ENCODE measurements at regions not wholly inside any gene's neighbourhood (a gene's known extent, or its start where the extent isn't known, plus 50 kb on each side); places are given as distances from the start of the nearest gene placed in this dataset.

- H3K9me3 ChIP-seq (ENCODE audit: low read depth), result no peaks in the 10 kb centered on the region
- no peaks in the 10 kb centered on the region for H3K27me3 ChIP-seq (replicated peaks; ENCODE audit: insufficient read depth)
- 89 to 94% methylated on average over 3 of the region's 3 CpGs for WGBS, 2 experiments (ENCODE audit: low coverage in 1 of 2, low lambda C conversion rate in 2 of 2, missing lambda C conversion rate in 2 of 2)
- H4K20me1 ChIP-seq (ENCODE audit: insufficient read depth), result no peaks in the 10 kb centered on the region
- no peak overlapping the region for H3K4me2 ChIP-seq (ENCODE audit: unreplicated experiment)
- peaks cover 9% of the 10 kb centered on the region; the same call in 1 of the 2 replicates for H3F3A ChIP-seq (ENCODE audit: insufficient read depth)
- TF ChIP-seq EZH2phosphoT487 (IDR thresholded peaks at IDR 0.05; ENCODE audit: insufficient read depth, low read depth), result no peak
- TF ChIP-seq EZH2 (IDR thresholded peaks at IDR 0.05; ENCODE audit: insufficient read depth, poor library complexity, severe bottlenecking), result no peak
- no peak overlapping the region for H3K9ac ChIP-seq
- no peaks in the 10 kb centered on the region for H3K79me2 ChIP-seq (ENCODE audit: insufficient read depth)
- in situ Hi-C loops (cut with MboI), result no loop called here
- no peaks in the 10 kb centered on the region for H3K9me2 ChIP-seq (ENCODE audit: insufficient read depth)
- no peak overlapping the region for H3K4me3 ChIP-seq
- H3K27ac ChIP-seq, result no peak overlapping the region
- no peaks in the 10 kb centered on the region for H3K36me3 ChIP-seq (ENCODE audit: low read depth)
- peaks cover 14% of the 10 kb centered on the region for H3K4me1 ChIP-seq (ENCODE audit: insufficient read depth)
- DNase-seq, result no peak
- no peak overlapping the region for H2AFZ ChIP-seq
Observed at GRCh38 chr7:46943996-46944395, 637.9 kb downstream of the TNS3 start.

DNA sequence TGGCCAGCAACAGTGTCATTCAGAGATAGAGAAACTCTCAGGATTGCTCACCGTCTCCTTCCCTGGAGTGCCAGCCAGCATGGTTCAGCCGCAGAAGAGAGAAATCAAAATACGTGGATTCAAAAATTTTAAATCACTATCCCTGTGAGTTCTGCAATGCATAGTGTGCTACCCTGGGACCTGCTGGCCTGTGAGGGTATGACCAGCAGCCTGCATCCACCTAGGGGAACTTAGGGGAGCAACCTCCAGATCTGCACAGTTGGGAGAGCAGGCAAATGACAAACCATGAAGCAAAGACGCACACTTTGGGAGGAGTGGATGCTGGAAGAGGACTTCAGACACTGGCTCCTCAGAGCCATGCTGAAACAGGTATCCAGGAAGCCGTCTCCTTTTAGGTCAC lies 639.3 kb downstream of the TNS3 start:
- Histone ChIP-seq H3K27me3 (replicated peaks; ENCODE audit: insufficient read depth) (no peaks in the 10 kb centered on the region), H3K9me3 (ENCODE audit: low read depth) (no peaks in the 10 kb centered on the region), H3F3A (ENCODE audit: insufficient read depth) (peaks cover under 1% of the 10 kb centered on the region; the same call in 1 of the 2 replicates), H3K4me1 (ENCODE audit: insufficient read depth) (peaks cover 6% of the 10 kb centered on the region), H3K79me2 (ENCODE audit: insufficient read depth) (no peaks in the 10 kb centered on the region), H3K4me3 (no peak overlapping the region), H3K9ac (no peak overlapping the region), H4K20me1 (ENCODE audit: insufficient read depth) (no peaks in the 10 kb centered on the region), H3K4me2 (ENCODE audit: unreplicated experiment) (no peak overlapping the region), H3K9me2 (ENCODE audit: insufficient read depth) (no peaks in the 10 kb centered on the region), H3K27ac (no peak overlapping the region), H3K36me3 (ENCODE audit: low read depth) (no peaks in the 10 kb centered on the region), H2AFZ (no peak overlapping the region)
- no peak for DNase-seq
- in situ Hi-C loops (cut with MboI), result no loop called here
- TF ChIP-seq EZH2phosphoT487 (IDR thresholded peaks at IDR 0.05; ENCODE audit: insufficient read depth, low read depth) (no peak), EZH2 (IDR thresholded peaks at IDR 0.05; ENCODE audit: insufficient read depth, poor library complexity, severe bottlenecking) (no peak)
- WGBS, 2 experiments (ENCODE audit: low coverage in 1 of 2, low lambda C conversion rate in 2 of 2, missing lambda C conversion rate in 2 of 2), result 98 to 99% methylated on average over 5 of the region's 5 CpGs

- TF ChIP-seq EZH2 (IDR thresholded peaks at IDR 0.05; ENCODE audit: insufficient read depth, poor library complexity, severe bottlenecking) (no peak), EZH2phosphoT487 (IDR thresholded peaks at IDR 0.05; ENCODE audit: insufficient read depth, low read depth) (no peak)
- Histone ChIP-seq H3K4me3 (no peak overlapping the region), H3K9me3 (ENCODE audit: low read depth) (no peaks in the 10 kb centered on the region), H3K27ac (no peak overlapping the region), H3K4me1 (ENCODE audit: insufficient read depth) (0 out of 2 replicates have a peak, but pooled peaks cover 3% of the 10 kb centered on the region), H3K79me2 (ENCODE audit: insufficient read depth) (no peaks in the 10 kb centered on the region), H3K36me3 (ENCODE audit: low read depth) (no peaks in the 10 kb centered on the region), H3K4me2 (ENCODE audit: unreplicated experiment) (no peak overlapping the region), H3F3A (ENCODE audit: insufficient read depth) (0 out of 2 replicates have a peak, but pooled peaks cover under 1% of the 10 kb centered on the region), H4K20me1 (ENCODE audit: insufficient read depth) (no peaks in the 10 kb centered on the region), H3K9me2 (ENCODE audit: insufficient read depth) (no peaks in the 10 kb centered on the region), H3K9ac (no peak overlapping the region), H2AFZ (no peak overlapping the region), H3K27me3 (replicated peaks; ENCODE audit: insufficient read depth) (no peaks in the 10 kb centered on the region)
- in situ Hi-C loops (cut with MboI), result no loop called here
- WGBS, 2 experiments (ENCODE audit: low coverage in 1 of 2, low lambda C conversion rate in 2 of 2, missing lambda C conversion rate in 2 of 2), result 72 to 80% methylated on average over 5 of the region's 5 CpGs
- DNase-seq, result no peak
Observed at GRCh38 chr7:46940178-46940577, 641.7 kb downstream of the TNS3 start.

DNA sequence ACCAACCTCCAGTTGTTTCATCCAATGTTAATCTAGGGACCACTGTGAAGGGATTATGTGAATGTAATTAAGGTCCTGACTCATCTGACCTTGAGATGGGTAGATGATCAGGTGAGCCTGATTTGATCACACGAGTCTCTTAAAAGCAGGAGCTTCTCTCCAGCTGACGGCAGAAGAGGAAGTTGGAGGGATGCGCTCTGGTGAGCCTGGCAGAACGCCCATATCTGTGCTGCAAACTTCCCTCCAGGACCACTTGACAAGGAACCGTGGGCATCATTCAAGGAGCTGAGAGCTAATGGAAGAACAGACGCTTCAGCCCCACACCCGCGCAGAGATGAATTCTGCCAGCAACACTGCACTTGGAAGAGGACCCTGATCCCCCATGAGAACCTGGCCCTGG lies 642.4 kb downstream of the TNS3 start:
- Histone ChIP-seq H3F3A (ENCODE audit: insufficient read depth) (peaks cover 7% of the 10 kb centered on the region), H4K20me1 (ENCODE audit: insufficient read depth) (no peaks in the 10 kb centered on the region), H3K4me3 (no peak overlapping the region), H3K9me3 (ENCODE audit: low read depth) (no peaks in the 10 kb centered on the region), H3K27me3 (replicated peaks; ENCODE audit: insufficient read depth) (no peaks in the 10 kb centered on the region), H3K27ac (no peak overlapping the region), H3K4me2 (ENCODE audit: unreplicated experiment) (no peak overlapping the region), H3K36me3 (ENCODE audit: low read depth) (no peaks in the 10 kb centered on the region), H3K4me1 (ENCODE audit: insufficient read depth) (peaks cover 9% of the 10 kb centered on the region), H3K9me2 (ENCODE audit: insufficient read depth) (no peaks in the 10 kb centered on the region), H3K9ac (no peak overlapping the region), H3K79me2 (ENCODE audit: insufficient read depth) (no peaks in the 10 kb centered on the region), H2AFZ (no peak overlapping the region)
- in situ Hi-C loops (cut with MboI), result no loop called here
- DNase-seq, result no peak
- TF ChIP-seq EZH2 (IDR thresholded peaks at IDR 0.05; ENCODE audit: insufficient read depth, poor library complexity, severe bottlenecking) (no peak), EZH2phosphoT487 (IDR thresholded peaks at IDR 0.05; ENCODE audit: insufficient read depth, low read depth) (no peak)
- 87 to 93% methylated on average over 8 of the region's 8 CpGs for WGBS, 2 experiments (ENCODE audit: low coverage in 1 of 2, low lambda C conversion rate in 2 of 2, missing lambda C conversion rate in 2 of 2)

GRCh38 chr7:46939089-46939488 lies 642.8 kb downstream of the TNS3 start:
- Histone ChIP-seq H3K9me2 (ENCODE audit: insufficient read depth) (no peaks in the 10 kb centered on the region), H3K4me2 (ENCODE audit: unreplicated experiment) (no peak overlapping the region), H3K27me3 (replicated peaks; ENCODE audit: insufficient read depth) (no peaks in the 10 kb centered on the region), H3K36me3 (ENCODE audit: low read depth) (no peaks in the 10 kb centered on the region), H3K9me3 (ENCODE audit: low read depth) (no peaks in the 10 kb centered on the region), H3F3A (ENCODE audit: insufficient read depth) (peaks cover 12% of the 10 kb centered on the region), H3K9ac (no peak overlapping the region), H4K20me1 (ENCODE audit: insufficient read depth) (no peaks in the 10 kb centered on the region), H3K79me2 (ENCODE audit: insufficient read depth) (no peaks in the 10 kb centered on the region), H2AFZ (no peak overlapping the region), H3K4me1 (ENCODE audit: insufficient read depth) (peaks cover 13% of the 10 kb centered on the region), H3K27ac (no peak overlapping the region), H3K4me3 (no peak overlapping the region)
- in situ Hi-C loops (cut with MboI), result no loop called here
- DNase-seq, result no peak
- 67 to 79% methylated on average over 2 of the region's 2 CpGs for WGBS, 2 experiments (ENCODE audit: low coverage in 1 of 2, low lambda C conversion rate in 2 of 2, missing lambda C conversion rate in 2 of 2)
- no peak for TF ChIP-seq EZH2phosphoT487 (IDR thresholded peaks at IDR 0.05; ENCODE audit: insufficient read depth, low read depth)
- no peak for TF ChIP-seq EZH2 (IDR thresholded peaks at IDR 0.05; ENCODE audit: insufficient read depth, poor library complexity, severe bottlenecking)

All from GM23248 (cell line).